Activated T-helper 17 cell treated with anti-CD3 and anti-CD28 coated beads, Interleukin-2, amount 50 U/mL, for 72 hours (primary cell): ENCODE measurements at regions not wholly inside any gene's neighbourhood (a gene's known extent, or its start where the extent isn't known, plus 50 kb on each side); places are given as distances from the start of the nearest gene placed in this dataset.

ENCODE experiments used
- ATAC-seq: fragments of 150-1000 bp; cut with Tn5 transposase; replicated peaks from 2 replicates; pipeline ENCODE4 v1.10.0; 2021; ENCODE audit warnings: mild to moderate bottlenecking, moderate library complexity
- H3K27ac Mint-ChIP-seq: one replicate; pipeline ENCODE4 v1.8.0; 2022; ENCODE audit warnings: mixed read lengths
- H3K27me3 Mint-ChIP-seq: one replicate; pipeline ENCODE4 v1.8.0; 2022; ENCODE audit warnings: mixed read lengths
- H3K36me3 Mint-ChIP-seq: one replicate; pipeline ENCODE4 v1.8.0; 2022; ENCODE audit warnings: low read depth, mild to moderate bottlenecking, mixed read lengths
- H3K4me1 Mint-ChIP-seq: one replicate; pipeline ENCODE4 v1.8.0; 2022; ENCODE audit warnings: mixed read lengths
- H3K4me3 Mint-ChIP-seq: one replicate; pipeline ENCODE4 v1.8.0; 2022; ENCODE audit warnings: mild to moderate bottlenecking, mixed read lengths
- H3K9me3 Mint-ChIP-seq: one replicate; pipeline ENCODE4 v1.8.0; 2022; ENCODE audit warnings: mixed read lengths

DNA sequence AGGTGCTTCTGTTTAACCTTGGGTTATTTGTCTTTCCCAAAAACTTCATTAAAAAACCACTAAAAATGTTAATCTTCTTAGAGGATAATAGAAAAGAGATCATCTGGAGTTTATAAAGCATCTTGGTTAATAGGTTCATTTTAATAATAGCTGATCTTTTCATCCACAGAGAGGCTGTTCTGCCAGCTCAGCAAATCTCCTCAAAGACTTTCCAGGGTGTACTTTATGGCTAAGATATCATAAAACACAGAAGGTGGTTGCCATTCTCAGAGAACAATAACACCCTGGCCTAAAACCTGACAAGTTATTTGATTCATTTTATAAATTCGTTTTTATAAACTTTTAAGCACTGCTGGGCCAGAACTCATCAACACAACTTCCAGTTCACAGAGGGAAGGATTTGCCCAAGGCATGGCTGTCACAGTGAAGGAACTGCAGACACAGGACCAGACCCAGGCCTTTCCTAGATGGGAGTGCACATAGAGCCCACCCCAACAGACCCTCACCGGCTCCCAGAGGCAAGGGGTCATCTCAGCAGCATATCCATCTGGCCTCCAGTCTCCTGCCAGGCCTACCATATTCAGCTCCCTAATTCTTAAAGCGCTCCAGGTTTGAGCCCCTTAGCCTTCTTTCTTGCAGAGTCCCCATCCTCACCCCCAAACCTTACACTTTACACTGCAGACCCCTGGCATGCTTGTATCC is 203.4 kb upstream of the RAB6C start:
- no peak for ATAC-seq

DNA sequence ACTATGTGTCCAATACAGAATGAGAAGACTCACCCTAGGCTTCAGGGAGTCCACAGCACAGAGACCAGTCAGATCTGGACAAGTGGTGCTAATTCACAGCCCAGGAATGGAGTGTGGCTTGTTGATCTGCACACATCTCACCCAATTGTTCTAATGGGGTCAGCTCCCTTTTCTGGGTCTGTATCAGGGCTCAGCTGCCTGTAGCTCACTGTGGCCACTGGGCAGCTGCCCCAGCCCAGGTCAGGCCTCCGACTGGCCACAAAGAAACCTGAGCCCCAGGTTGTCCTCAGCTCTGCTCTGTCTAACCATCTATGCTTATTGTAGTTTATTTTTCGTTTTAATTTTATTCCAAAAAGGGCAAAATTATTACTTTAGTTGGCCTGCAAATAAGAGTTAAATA is 202.3 kb upstream of the RAB6C start:
- no peaks in the 10 kb centered on the region for H3K36me3 Mint-ChIP-seq
- no peaks in the 10 kb centered on the region for H3K9me3 Mint-ChIP-seq
- no peaks in the 10 kb centered on the region for H3K4me1 Mint-ChIP-seq
- H3K27ac Mint-ChIP-seq = no peak overlapping the region
- H3K27me3 Mint-ChIP-seq = peaks cover 8% of the 10 kb centered on the region
- ATAC-seq = no peak
- H3K4me3 Mint-ChIP-seq = no peak overlapping the region

More for the DNA sequence above, 203.4 kb upstream of the RAB6C start:
- Mint-ChIP-seq H3K27me3 (peaks cover 4% of the 10 kb centered on the region), H3K9me3 (no peaks in the 10 kb centered on the region), H3K4me1 (no peaks in the 10 kb centered on the region), H3K27ac (no peak overlapping the region), H3K36me3 (no peaks in the 10 kb centered on the region), H3K4me3 (no peak overlapping the region)

DNA sequence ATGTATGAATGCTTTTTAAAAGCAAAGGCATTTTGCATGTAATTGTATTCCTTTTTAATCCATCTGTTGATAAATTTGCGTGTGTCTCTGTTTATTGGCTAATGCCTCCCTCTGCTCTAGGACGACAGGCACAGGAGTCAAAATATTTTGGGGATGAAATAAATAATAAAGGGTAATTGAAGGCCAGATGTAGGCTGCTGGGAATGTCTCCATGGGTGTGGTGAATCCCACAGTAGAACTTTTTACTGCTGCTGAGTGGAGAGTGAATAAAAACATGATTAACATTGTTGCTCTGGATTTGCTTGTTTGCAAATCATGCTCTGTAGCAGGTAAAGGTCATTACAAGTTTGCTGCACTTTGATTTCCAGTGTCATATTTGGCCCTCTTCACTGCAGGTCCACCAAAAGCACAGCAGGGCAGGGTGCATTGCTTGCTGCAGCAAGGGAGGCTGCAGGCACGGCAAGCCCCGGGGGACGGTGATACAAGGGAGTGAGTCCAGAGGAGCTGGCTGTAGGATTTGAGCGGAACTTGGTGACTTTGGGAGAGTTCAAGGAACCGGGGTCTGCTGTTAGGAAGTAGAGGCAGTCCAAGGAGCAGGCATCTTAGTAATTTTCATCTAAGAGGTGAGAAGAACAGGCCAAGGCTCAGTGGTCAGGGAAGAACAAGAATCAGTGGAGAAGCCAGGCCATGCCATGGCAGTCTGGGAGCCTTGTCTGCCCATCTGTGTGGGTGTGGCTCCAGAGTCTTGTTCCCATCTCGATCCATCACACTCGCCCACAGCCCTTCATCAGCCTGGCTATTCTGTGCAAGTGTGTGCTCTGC is 201.5 kb upstream of the RAB6C start:
- Mint-ChIP-seq H3K9me3 (no peaks in the 10 kb centered on the region), H3K4me3 (no peak overlapping the region), H3K27me3 (peaks cover 8% of the 10 kb centered on the region), H3K4me1 (no peaks in the 10 kb centered on the region), H3K36me3 (no peaks in the 10 kb centered on the region), H3K27ac (no peak overlapping the region)
- no peak for ATAC-seq

DNA sequence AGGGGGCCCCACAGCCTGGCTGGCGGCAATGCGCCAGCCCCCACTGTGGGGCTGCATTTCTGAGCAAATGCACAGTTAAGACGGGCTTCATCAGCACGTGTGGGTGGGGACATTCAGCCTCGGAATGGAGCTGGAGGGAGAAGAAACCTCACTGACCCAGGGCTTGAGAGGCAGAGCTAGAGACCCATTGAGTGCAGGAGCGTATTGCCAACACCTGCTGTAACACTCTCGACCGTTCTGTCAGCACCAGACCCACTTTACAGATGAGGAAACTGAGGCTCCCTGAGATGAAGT is 200.9 kb upstream of the RAB6C start:
- no peaks in the 10 kb centered on the region for H3K4me1 Mint-ChIP-seq
- no peak overlapping the region for H3K27ac Mint-ChIP-seq
- peaks cover 8% of the 10 kb centered on the region for H3K27me3 Mint-ChIP-seq
- no peak overlapping the region for H3K4me3 Mint-ChIP-seq
- ATAC-seq = no peak
- no peaks in the 10 kb centered on the region for H3K9me3 Mint-ChIP-seq
- no peaks in the 10 kb centered on the region for H3K36me3 Mint-ChIP-seq

DNA sequence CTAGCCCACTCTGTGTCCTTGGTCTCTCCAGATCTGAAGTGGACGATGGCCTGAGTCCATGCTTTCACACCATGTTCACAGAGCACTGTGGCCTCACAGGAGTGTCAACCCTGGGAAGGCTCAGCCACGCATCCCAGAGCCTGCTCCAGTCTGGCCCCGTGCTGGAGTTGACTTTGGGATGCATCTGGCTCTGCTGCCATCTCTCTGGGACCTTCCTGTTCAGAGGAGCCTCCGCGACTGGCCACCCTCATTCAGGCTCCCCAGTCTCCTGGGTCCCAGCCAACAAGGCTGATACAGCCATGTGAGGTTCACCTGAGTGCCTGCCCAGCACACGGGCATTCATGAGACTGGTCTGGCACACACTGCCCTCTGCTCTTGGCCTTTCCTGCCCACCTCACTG is 199.7 kb upstream of the RAB6C start:
- H3K27me3 Mint-ChIP-seq = peaks cover 8% of the 10 kb centered on the region
- no peaks in the 10 kb centered on the region for H3K4me1 Mint-ChIP-seq
- no peaks in the 10 kb centered on the region for H3K36me3 Mint-ChIP-seq
- ATAC-seq = no peak
- no peak overlapping the region for H3K27ac Mint-ChIP-seq
- no peaks in the 10 kb centered on the region for H3K9me3 Mint-ChIP-seq
- H3K4me3 Mint-ChIP-seq = no peak overlapping the region

DNA sequence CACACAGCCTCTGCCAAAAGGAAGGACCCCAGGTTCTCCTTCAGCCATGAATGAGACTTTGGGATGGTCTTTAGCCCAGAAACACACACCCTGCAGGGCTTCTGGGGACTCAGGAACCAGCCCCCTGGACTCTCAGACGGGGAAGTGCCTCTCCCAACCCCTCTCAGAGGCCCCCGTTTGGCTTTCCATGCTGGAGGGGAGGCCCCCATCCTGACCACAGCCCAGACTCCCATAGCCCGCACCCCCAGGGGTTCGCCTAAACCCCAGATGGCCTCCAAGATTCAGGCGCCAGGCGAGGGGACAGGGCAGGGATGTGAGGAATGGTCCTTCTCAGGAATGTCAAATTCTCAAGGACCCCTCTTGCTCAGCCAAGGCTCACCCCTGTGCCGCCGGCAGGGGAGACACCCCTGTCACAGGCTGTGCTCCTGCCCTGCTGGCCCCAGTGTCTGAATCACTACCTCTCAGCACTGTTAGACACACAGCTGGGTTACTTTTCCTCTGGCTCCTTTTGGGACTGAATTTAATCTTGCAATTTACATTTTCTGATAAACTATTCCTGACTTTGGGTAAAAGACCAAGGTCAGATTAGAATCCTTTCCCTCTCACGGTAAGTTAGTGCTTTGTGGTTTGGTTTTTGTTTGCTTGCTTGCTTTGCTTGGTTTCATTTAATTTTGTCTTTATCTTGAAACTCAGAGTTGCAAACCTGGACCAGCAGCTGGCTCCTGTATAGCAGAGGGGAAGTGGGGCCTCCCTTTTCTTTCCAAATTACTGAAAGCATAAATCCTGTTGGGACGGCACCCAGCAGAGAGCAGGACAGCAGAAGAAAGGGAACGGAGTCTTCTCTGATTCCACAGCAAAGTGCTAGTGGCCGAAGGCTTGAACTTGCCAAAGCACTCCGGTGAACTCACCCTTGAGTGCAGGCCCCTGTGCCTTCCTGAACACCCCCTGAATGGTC is 198.9 kb upstream of the RAB6C start:
- no peak for ATAC-seq

DNA sequence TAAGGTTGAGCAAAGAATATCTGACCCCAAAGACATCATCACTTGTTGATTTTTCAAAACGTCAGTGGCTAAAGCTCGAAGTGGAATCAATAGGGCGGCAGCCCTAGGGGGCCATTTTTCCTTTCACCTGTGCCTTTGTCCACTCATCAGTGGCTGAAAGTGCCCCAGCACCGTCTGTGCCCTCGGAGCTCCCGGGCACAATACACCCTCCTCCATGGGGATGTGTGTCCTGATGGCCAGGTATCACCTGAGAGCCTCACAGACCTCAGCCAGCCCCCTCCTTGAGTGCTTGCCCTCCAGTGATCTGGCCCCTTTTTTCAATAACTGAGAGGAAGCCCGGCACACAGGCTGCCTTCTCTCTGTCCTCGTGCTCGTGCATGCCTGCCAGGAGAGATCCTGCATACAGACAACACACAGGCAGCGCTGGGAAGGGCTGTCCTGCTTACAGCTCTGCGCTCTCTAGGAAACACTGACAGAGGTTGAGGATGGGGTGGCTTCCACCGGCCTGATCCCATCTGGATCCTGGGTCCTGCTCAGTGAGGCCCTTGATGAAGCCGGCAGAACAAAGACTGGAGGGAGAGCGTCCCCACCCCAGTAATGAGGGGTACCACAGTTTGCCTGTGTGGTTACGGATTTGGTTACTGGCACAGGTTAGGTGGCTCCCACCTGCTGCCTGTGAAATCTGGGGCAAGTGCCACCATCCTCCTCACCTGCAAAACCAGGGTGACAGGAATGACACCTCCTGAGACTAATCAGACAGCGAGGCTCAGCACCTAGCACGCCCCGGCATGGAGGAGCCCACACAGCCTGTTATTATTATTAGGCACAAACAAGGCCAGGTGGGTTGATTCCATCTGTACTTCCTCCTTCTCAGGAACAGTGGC is 197.5 kb upstream of the RAB6C start:
- H3K4me3 Mint-ChIP-seq = no peak overlapping the region
- peaks cover 5% of the 10 kb centered on the region for H3K27me3 Mint-ChIP-seq
- H3K4me1 Mint-ChIP-seq = no peaks in the 10 kb centered on the region
- no peak for ATAC-seq
- no peaks in the 10 kb centered on the region for H3K36me3 Mint-ChIP-seq
- H3K27ac Mint-ChIP-seq = no peak overlapping the region
- no peaks in the 10 kb centered on the region for H3K9me3 Mint-ChIP-seq

More for the DNA sequence above, 198.9 kb upstream of the RAB6C start:
- no peak overlapping the region for H3K4me3 Mint-ChIP-seq
- H3K27ac Mint-ChIP-seq = no peak overlapping the region
- no peaks in the 10 kb centered on the region for H3K4me1 Mint-ChIP-seq
- no peaks in the 10 kb centered on the region for H3K36me3 Mint-ChIP-seq
- no peaks in the 10 kb centered on the region for H3K9me3 Mint-ChIP-seq
- H3K27me3 Mint-ChIP-seq = peaks cover 8% of the 10 kb centered on the region

DNA sequence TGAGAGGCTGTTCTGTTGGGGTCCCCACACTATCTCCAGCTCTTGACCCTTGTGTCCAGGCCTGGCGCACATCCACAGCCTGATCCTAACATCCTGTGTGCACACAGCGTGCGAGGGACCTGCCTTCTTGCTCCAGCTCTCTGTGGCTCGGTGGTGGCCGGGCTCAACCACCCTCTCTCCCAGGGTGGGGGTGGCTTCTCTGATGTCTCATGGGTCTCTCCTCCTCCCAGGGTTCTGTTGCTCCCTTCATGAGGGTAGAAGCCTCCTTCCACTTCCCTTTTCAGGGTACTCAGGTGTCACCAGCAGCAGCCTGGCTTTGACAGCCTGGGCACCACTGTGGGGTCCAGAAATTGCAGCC is 196.9 kb upstream of the RAB6C start:
- H3K27me3 Mint-ChIP-seq = peaks cover 5% of the 10 kb centered on the region
- no peak for ATAC-seq
- H3K36me3 Mint-ChIP-seq = no peaks in the 10 kb centered on the region
- no peaks in the 10 kb centered on the region for H3K4me1 Mint-ChIP-seq
- H3K9me3 Mint-ChIP-seq = no peaks in the 10 kb centered on the region
- no peak overlapping the region for H3K27ac Mint-ChIP-seq
- no peak overlapping the region for H3K4me3 Mint-ChIP-seq

DNA sequence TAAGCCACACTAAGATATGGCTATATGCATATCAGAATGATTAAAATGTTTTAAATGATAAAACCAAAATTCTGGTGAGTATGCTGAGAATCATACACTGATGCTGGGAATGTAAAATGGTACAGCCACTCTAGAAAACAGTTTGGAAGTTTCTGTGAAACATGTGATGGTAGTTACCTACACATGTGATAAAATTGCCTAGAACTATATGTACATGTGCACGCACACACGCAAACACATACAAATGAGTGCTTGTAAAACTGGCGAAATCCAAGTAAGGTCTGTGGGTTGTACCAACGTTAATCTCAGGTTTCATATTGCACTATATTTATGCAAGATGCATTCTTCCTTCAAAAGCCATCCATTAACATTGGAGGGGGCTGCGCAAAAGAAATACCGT is 195.0 kb upstream of the RAB6C start:
- Mint-ChIP-seq H3K9me3 (no peaks in the 10 kb centered on the region), H3K27ac (no peak overlapping the region), H3K36me3 (no peaks in the 10 kb centered on the region), H3K4me3 (no peak overlapping the region), H3K4me1 (no peaks in the 10 kb centered on the region), H3K27me3 (peaks cover 5% of the 10 kb centered on the region)
- ATAC-seq = no peak

DNA sequence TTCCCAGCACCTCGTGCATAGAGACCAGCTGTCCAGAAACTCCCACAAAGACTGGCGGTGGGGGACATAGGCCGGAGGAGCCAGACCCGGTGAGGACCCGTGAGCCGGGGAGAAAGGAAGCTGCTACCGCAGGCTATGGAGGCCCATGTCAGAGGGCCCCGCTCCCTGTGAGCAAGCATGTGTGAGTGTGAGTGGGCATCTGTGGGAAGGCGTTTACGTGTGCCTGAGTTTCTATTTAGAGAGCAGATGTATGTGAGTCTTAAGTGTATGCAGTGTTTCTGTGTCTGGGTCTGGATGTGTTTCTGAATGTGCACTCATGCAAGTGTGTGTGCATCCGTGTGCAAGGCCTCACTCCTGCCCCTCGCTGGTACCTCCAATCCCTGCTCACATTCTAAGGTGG is 187.8 kb upstream of the RAB6C start:
- no peaks in the 10 kb centered on the region for H3K9me3 Mint-ChIP-seq
- H3K27me3 Mint-ChIP-seq = peaks cover 11% of the 10 kb centered on the region
- no peak for ATAC-seq
- H3K4me1 Mint-ChIP-seq = no peaks in the 10 kb centered on the region
- no peak overlapping the region for H3K4me3 Mint-ChIP-seq
- H3K27ac Mint-ChIP-seq = no peak overlapping the region
- no peaks in the 10 kb centered on the region for H3K36me3 Mint-ChIP-seq

DNA sequence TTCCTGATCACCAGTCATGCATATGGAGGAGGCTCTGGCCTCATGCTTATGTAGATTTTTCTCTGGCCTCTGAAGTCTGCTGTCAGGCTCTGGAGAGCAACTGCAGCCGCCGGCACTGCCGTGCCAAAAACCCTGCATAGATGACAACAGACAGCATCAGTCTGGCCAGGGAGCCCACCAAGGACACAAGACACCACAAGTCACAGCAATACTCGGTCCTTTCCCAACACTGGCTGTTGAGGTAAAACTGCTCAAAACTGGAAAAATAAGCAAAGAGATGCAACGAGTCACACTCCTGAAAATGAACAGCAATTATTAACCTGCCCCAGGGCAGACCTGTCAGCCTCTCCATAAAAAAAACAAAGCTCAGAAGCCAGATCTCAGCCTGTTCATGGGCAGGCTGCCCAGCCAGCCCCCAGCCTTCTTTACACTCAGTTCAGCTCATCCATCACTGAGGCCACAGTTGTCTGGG is 186.0 kb upstream of the RAB6C start:
- no peaks in the 10 kb centered on the region for H3K36me3 Mint-ChIP-seq
- no peaks in the 10 kb centered on the region for H3K4me1 Mint-ChIP-seq
- no peak overlapping the region for H3K27ac Mint-ChIP-seq
- no peak overlapping the region for H3K4me3 Mint-ChIP-seq
- ATAC-seq = no peak
- peaks cover 11% of the 10 kb centered on the region for H3K27me3 Mint-ChIP-seq
- no peaks in the 10 kb centered on the region for H3K9me3 Mint-ChIP-seq

DNA sequence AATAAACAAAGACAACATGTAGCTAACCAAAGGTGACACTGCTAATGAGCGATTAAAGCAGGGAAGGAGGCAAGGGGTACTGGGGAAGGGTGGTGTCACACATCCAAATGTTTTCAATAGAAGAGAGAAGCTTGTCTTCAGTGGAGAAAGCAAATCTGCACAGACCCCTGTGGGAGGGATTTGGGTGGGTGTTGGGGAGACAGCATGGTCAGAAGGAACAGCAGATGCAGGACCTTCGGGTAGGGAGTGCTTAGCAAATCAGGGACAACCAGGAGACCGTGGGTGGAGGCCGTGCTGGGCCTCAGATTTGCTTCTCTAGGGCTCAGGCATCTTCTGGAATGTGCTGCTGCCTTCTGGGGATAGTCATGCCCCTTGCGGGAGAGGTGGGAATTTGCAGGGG is 185.3 kb upstream of the RAB6C start:
- ATAC-seq = no peak
- no peaks in the 10 kb centered on the region for H3K9me3 Mint-ChIP-seq
- no peaks in the 10 kb centered on the region for H3K4me1 Mint-ChIP-seq
- no peak overlapping the region for H3K27ac Mint-ChIP-seq
- H3K36me3 Mint-ChIP-seq = no peaks in the 10 kb centered on the region
- peaks cover 11% of the 10 kb centered on the region for H3K27me3 Mint-ChIP-seq
- H3K4me3 Mint-ChIP-seq = no peak overlapping the region

DNA sequence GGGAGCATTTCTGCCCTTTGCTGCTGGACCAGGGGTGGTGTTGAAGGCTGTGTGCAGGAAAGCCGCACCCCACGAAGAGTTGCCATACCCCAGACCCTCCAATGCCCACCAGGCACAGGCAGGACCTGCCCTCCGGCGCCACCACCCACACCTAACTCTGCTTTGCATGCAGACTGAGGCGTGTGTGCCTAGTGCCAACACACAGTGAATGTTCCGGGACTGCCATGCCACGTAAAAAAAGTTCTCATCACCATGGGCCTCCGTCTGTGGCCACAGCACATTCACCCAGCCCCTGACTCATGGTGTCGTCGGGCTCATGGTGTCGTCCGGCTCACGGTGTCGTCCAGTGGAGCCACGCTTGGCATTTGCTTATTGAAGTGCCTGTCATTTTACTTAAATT is 184.9 kb upstream of the RAB6C start:
- Mint-ChIP-seq H3K4me3 (no peak overlapping the region), H3K27me3 (peaks cover 11% of the 10 kb centered on the region), H3K36me3 (no peaks in the 10 kb centered on the region), H3K4me1 (no peaks in the 10 kb centered on the region), H3K9me3 (no peaks in the 10 kb centered on the region), H3K27ac (no peak overlapping the region)
- ATAC-seq = no peak

DNA sequence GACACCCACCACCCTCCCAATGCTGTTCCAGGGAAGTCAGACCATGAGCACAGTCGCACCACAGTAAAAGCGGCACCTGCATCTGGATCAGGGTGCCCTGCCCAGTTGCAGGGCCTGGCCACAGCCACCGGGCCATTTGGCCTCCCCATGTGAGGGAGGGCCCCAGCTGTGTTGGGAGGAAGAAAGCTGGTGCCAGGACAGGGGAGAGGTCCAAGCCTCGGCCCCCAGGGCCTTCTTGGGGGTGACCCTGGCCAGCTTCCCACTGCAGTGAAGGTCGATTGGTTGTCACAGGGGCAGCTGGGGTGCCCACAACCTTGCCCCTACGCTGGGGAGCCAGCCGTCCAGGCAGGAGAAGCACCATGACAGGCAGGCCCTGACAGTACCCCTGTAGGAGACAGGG is 183.2 kb upstream of the RAB6C start:
- no peak overlapping the region for H3K27ac Mint-ChIP-seq
- H3K4me1 Mint-ChIP-seq = no peaks in the 10 kb centered on the region
- no peaks in the 10 kb centered on the region for H3K36me3 Mint-ChIP-seq
- peaks cover 13% of the 10 kb centered on the region for H3K27me3 Mint-ChIP-seq
- H3K9me3 Mint-ChIP-seq = no peaks in the 10 kb centered on the region
- no peak for ATAC-seq
- H3K4me3 Mint-ChIP-seq = no peak overlapping the region
